Islet of Langerhans (tissue), 1 donor: ENCODE measurements at regions not wholly inside any gene's neighbourhood (a gene's known extent, or its start where the extent isn't known, plus 50 kb on each side); places are given as distances from the start of the nearest gene placed in this dataset.
"Not testable (repeated sequence)": the region's sequence is repeated elsewhere in the genome, so short reads cannot be mapped to it uniquely, and the experiment has no call there.

Experiments
- FAIRE-seq: peaks from one replicate; lab custom pipeline; 2011; peaks lifted over from hg19 to GRCh38; lab: Jason Lieb, UNC

GRCh38 chr1:25131794-25132193 lies 100.5 kb downstream of the SYF2 start:
- FAIRE-seq: no peak

GRCh38 chr1:25130895-25131294 lies 101.4 kb downstream of the SYF2 start:
- no peak for FAIRE-seq

GRCh38 chr1:25129380-25129779 lies 102.9 kb downstream of the SYF2 start:
- no peak for FAIRE-seq

GRCh38 chr1:25128121-25128621 lies 104.1 kb downstream of the SYF2 start:
- no peak for FAIRE-seq

GRCh38 chr1:25126562-25126961 lies 105.7 kb downstream of the SYF2 start:
- no peak for FAIRE-seq

- FAIRE-seq: no peak
Measured at GRCh38 chr1:25123551-25123950, 108.8 kb downstream of the SYF2 start.

- FAIRE-seq: no peak
Measured at GRCh38 chr1:25122747-25123146, 109.6 kb downstream of the SYF2 start.

- no peak for FAIRE-seq
Measured at GRCh38 chr1:25120281-25120680, 112.0 kb downstream of the SYF2 start.

- no peak for FAIRE-seq
Measured at GRCh38 chr1:25118546-25118945, 113.8 kb downstream of the SYF2 start.

GRCh38 chr1:25117233-25117823 lies 115.0 kb downstream of the SYF2 start:
- no peak for FAIRE-seq

GRCh38 chr1:25116832-25117231 lies 115.5 kb downstream of the SYF2 start:
- FAIRE-seq: no peak

GRCh38 chr1:25116117-25116516 lies 116.2 kb downstream of the SYF2 start:
- not testable (repeated sequence) for FAIRE-seq

GRCh38 chr1:25113731-25114130 lies 118.6 kb downstream of the SYF2 start:
- FAIRE-seq: no peak

GRCh38 chr1:25113086-25113485 lies 119.2 kb downstream of the SYF2 start:
- FAIRE-seq: no peak

GRCh38 chr1:25112400-25112799 lies 119.9 kb downstream of the SYF2 start:
- FAIRE-seq: no peak

- FAIRE-seq: no peak
Measured at GRCh38 chr1:25111706-25112105, 120.6 kb downstream of the SYF2 start.

GRCh38 chr1:25110485-25110884 lies 121.8 kb downstream of the SYF2 start:
- no peak for FAIRE-seq

GRCh38 chr1:25110036-25110435 lies 122.3 kb downstream of the SYF2 start:
- no peak for FAIRE-seq

- FAIRE-seq: no peak
Measured at GRCh38 chr1:25109531-25109951, 122.8 kb downstream of the SYF2 start.

- FAIRE-seq: no peak
Measured at GRCh38 chr1:25107643-25108010, 124.7 kb downstream of the SYF2 start.

GRCh38 chr1:25106976-25107642 lies 125.2 kb downstream of the SYF2 start:
- no peak for FAIRE-seq

- FAIRE-seq: no peak
Measured at GRCh38 chr1:25106352-25106751, 126.0 kb downstream of the SYF2 start.

GRCh38 chr1:25105836-25106235 lies 126.5 kb downstream of the SYF2 start:
- no peak for FAIRE-seq

- no peak for FAIRE-seq
Measured at GRCh38 chr1:25104932-25105561, 127.3 kb downstream of the SYF2 start.
